CD14-positive monocyte (primary cell): ENCODE measurements at regions not wholly inside any gene's neighbourhood (a gene's known extent, or its start where the extent isn't known, plus 50 kb on each side); places are given as distances from the start of the nearest gene placed in this dataset.

Experiments used
- DNase-seq, 3 donors: peaks; one replicate each; pipeline ENCODE4 v3.0.0-alpha.2; 2011 to 2022
- H2AFZ ChIP-seq: 2 replicates; pipeline ENCODE4 v1.6.0; 2012; ENCODE audit warnings: mild to moderate bottlenecking, low read depth, low read length, inconsistent platforms; ENCODE audit not compliant: insufficient read depth, poor library complexity, severe bottlenecking
- H3K27ac ChIP-seq, 2 donors: 1 replicate in 1 of 2; 2 replicates in 1 of 2; pipeline ENCODE4 v1.5.1; 2012 to 2013; ENCODE audit warnings: low read length in 2 of 2, control low read depth in 1 of 2, inconsistent platforms in 1 of 2, low read depth in 1 of 2, mild to moderate bottlenecking in 1 of 2
- H3K27me3 ChIP-seq, 2 donors: one replicate each; pipeline versions ENCODE4 v1.6.0 to v1.6.1; 2011 to 2013; ENCODE audit warnings: low read length in 2 of 2; ENCODE audit not compliant: control insufficient read depth in 2 of 2, insufficient read depth in 2 of 2
- H3K36me3 ChIP-seq, 2 donors: replicated peaks in 1 of 2; 1 replicate in 1 of 2; 2 replicates in 1 of 2; pipeline versions ENCODE4 v1.5.1 to v1.6.1; 2012 to 2013; ENCODE audit warnings: low read length in 2 of 2, control low read depth in 1 of 2, inconsistent platforms in 1 of 2, mild to moderate bottlenecking in 1 of 2; ENCODE audit not compliant: insufficient read depth in 2 of 2, control insufficient read depth in 1 of 2
- H3K4me1 ChIP-seq, 2 donors: 1 replicate in 1 of 2; 2 replicates in 1 of 2; pipeline versions ENCODE4 v1.5.1 to v1.6.1; 2012 to 2013; ENCODE audit warnings: low read length in 2 of 2, control low read depth in 1 of 2, inconsistent platforms in 1 of 2, mild to moderate bottlenecking in 1 of 2, moderate library complexity in 1 of 2; ENCODE audit not compliant: insufficient read depth in 2 of 2, control insufficient read depth in 1 of 2
- H3K4me2 ChIP-seq: replicated peaks from 2 replicates; pipeline ENCODE3; 2012; ENCODE audit warnings: low read length, moderate library complexity, mild to moderate bottlenecking; ENCODE audit not compliant: poor library complexity, severe bottlenecking; ENCODE audit errors: extremely low read depth
- H3K4me3 ChIP-seq, 3 experiments: fragments of 200-600 bp in 1 of 3; sonication (generic) in 1 of 3; replicated peaks in 1 of 3; 1 replicate in 2 of 3; 2 replicates in 1 of 3; pipeline ENCODE4 v1.5.1; 2011 to 2013; ENCODE audit warnings: low read length in 3 of 3, mild to moderate bottlenecking in 3 of 3, control low read depth in 2 of 3, low read depth in 2 of 3, inconsistent platforms in 1 of 3, moderate library complexity in 1 of 3
- H3K79me2 ChIP-seq: 2 replicates; pipeline ENCODE4 v1.6.0; 2012; ENCODE audit warnings: mild to moderate bottlenecking, control low read depth, inconsistent platforms, low read length, moderate library complexity; ENCODE audit not compliant: insufficient read depth
- H3K9ac ChIP-seq: 2 replicates; pipeline ENCODE4 v1.6.0; 2017; ENCODE audit warnings: low read length, mild to moderate bottlenecking; ENCODE audit not compliant: insufficient read depth, poor library complexity, severe bottlenecking
- H3K9me3 ChIP-seq, 2 donors: replicated peaks in 1 of 2; 1 replicate in 1 of 2; 2 replicates in 1 of 2; pipeline versions ENCODE4 v1.5.1 to v1.6.1; 2012 to 2013; ENCODE audit warnings: low read length in 2 of 2, control low read depth in 1 of 2; ENCODE audit not compliant: control insufficient read depth in 1 of 2, insufficient read depth in 1 of 2
- H4K20me1 ChIP-seq: 2 replicates; pipeline ENCODE4 v1.6.0; 2012; ENCODE audit warnings: mild to moderate bottlenecking, low read length, control low read depth, moderate library complexity; ENCODE audit not compliant: insufficient read depth
- H3K27ac Mint-ChIP-seq, 7 donors: one replicate each; pipeline ENCODE4 v1.8.0; 2020; ENCODE audit warnings: mild to moderate bottlenecking in 7 of 7, mixed read lengths in 7 of 7, moderate library complexity in 6 of 7, inconsistent platforms in 2 of 7
- H3K27me3 Mint-ChIP-seq, 3 donors: one replicate each; pipeline ENCODE4 v1.8.0; 2021 to 2022; ENCODE audit warnings: low read depth in 3 of 3, mild to moderate bottlenecking in 3 of 3, mixed read lengths in 3 of 3, moderate library complexity in 3 of 3, inconsistent platforms in 1 of 3
- H3K36me3 Mint-ChIP-seq, 2 donors: one replicate each; pipeline ENCODE4 v1.8.0; 2020; ENCODE audit warnings: mixed read lengths in 2 of 2, inconsistent platforms in 1 of 2, mild to moderate bottlenecking in 1 of 2
- H3K4me1 Mint-ChIP-seq: one replicate; pipeline ENCODE4 v1.8.0; 2020; ENCODE audit warnings: mild to moderate bottlenecking, mixed read lengths
- H3K4me3 Mint-ChIP-seq, 2 donors: one replicate each; pipeline ENCODE4 v1.8.0; 2020; ENCODE audit warnings: mild to moderate bottlenecking in 2 of 2, mixed read lengths in 2 of 2, moderate library complexity in 1 of 2
- H3K9me3 Mint-ChIP-seq, 7 donors: one replicate each; pipeline ENCODE4 v1.8.0; 2020 to 2022; ENCODE audit warnings: mixed read lengths in 7 of 7, mild to moderate bottlenecking in 6 of 7, moderate library complexity in 6 of 7, inconsistent platforms in 2 of 7
- WGBS: methylation state at CpG from one replicate; pipeline ENCODE4 v1.1.5; 2013; ENCODE audit warnings: missing lambda C conversion rate; ENCODE audit not compliant: insufficient coverage; 5-methylcytosine and 5-hydroxymethylcytosine counted together
- intact Hi-C, 2 donors: fragments of 100-400 bp; cut with micrococcal nuclease; formaldehyde crosslinking; loops; one replicate each; pipeline versions ENCODE4 v1.15.0 to v1.15.1; 2023
- TF ChIP-seq, protein P1 (sequence below): fragments of 200-600 bp; IDR thresholded peaks from one replicate; pipeline ENCODE4 v1.8.0; 2022; ENCODE audit warnings: antibody characterized with exemption, mild to moderate bottlenecking

DNA sequence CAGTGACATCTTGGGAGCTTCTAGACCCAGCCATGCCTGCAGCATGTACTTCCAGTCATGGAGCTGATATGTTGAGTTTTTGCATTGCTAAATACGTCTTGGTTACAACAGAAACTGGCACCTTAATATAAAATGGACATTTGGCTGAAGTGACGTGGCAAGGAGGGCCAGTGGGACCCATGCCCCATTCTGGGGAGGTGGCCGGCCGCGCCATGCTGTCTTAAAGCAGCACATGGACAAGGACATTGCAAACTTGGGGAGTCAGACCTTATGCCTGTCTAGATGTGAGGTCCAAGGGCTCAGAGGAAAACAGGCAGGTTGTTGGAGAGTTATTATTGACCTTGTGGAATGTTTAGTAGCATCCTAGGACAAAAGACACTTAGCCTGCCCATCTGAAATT, 588.0 kb upstream of the CDH4 start:
- no peak overlapping the region for H2AFZ ChIP-seq
- Mint-ChIP-seq H3K4me3 (no peak overlapping the region), H3K36me3 (no peaks in the 10 kb centered on the region), H3K27ac (no peak overlapping the region), H3K9me3 (peaks cover 0 to 2% (median 0%) of the 10 kb centered on the region in 7 donors), H3K4me1 (no peaks in the 10 kb centered on the region), H3K27me3 (peaks cover 0 to 1% (median 0%) of the 10 kb centered on the region in 3 donors)
- no peaks in the 10 kb centered on the region for H4K20me1 ChIP-seq
- intact Hi-C loops = no loop called here
- H3K9me3 ChIP-seq = no peaks in the 10 kb centered on the region
- no peak overlapping the region for H3K4me3 ChIP-seq
- no peaks in the 10 kb centered on the region for H3K36me3 ChIP-seq
- no peaks in the 10 kb centered on the region for H3K27me3 ChIP-seq
- TF ChIP-seq, protein P1, sequence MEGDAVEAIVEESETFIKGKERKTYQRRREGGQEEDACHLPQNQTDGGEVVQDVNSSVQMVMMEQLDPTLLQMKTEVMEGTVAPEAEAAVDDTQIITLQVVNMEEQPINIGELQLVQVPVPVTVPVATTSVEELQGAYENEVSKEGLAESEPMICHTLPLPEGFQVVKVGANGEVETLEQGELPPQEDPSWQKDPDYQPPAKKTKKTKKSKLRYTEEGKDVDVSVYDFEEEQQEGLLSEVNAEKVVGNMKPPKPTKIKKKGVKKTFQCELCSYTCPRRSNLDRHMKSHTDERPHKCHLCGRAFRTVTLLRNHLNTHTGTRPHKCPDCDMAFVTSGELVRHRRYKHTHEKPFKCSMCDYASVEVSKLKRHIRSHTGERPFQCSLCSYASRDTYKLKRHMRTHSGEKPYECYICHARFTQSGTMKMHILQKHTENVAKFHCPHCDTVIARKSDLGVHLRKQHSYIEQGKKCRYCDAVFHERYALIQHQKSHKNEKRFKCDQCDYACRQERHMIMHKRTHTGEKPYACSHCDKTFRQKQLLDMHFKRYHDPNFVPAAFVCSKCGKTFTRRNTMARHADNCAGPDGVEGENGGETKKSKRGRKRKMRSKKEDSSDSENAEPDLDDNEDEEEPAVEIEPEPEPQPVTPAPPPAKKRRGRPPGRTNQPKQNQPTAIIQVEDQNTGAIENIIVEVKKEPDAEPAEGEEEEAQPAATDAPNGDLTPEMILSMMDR = no peak
- H3K79me2 ChIP-seq = no peaks in the 10 kb centered on the region
- H3K4me2 ChIP-seq = no peak overlapping the region
- no peak overlapping the region for H3K27ac ChIP-seq
- WGBS = 96% methylated on average over 4 of the region's 5 CpGs
- DNase-seq = no peak
- H3K9ac ChIP-seq = no peak overlapping the region
- no peaks in the 10 kb centered on the region for H3K4me1 ChIP-seq

DNA sequence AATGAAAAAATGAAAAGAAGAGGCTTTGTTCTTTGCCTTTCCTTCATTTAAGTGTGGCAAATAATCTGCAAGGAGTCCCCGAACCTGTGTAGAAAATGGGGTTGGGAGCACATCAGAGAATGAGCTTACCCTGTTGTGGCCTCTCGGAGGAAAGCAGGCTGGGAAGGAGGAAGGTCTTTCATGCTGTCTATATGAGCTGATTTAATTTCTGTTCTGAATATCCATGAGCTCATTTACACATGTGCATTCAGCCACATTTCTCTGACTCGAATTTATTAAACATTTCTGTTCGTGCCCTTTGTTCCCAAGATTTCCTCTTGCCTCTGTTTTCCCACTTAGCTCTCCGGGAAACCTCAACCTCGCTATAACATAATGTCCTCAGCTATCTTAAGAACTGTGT, 584.4 kb upstream of the CDH4 start:
- Mint-ChIP-seq H3K27me3 (peaks cover 0 to 1% (median 0%) of the 10 kb centered on the region in 3 donors), H3K9me3 (peaks cover 0 to 2% (median 0%) of the 10 kb centered on the region in 7 donors), H3K4me1 (no peaks in the 10 kb centered on the region), H3K36me3 (no peaks in the 10 kb centered on the region), H3K4me3 (no peak overlapping the region), H3K27ac (no peak overlapping the region)
- Histone ChIP-seq H3K4me2 (no peak overlapping the region), H3K9ac (no peak overlapping the region), H3K27me3 (no peaks in the 10 kb centered on the region), H3K9me3 (no peaks in the 10 kb centered on the region), H2AFZ (no peak overlapping the region), H3K27ac (no peak overlapping the region), H4K20me1 (no peaks in the 10 kb centered on the region), H3K79me2 (no peaks in the 10 kb centered on the region), H3K36me3 (no peaks in the 10 kb centered on the region), H3K4me1 (no peaks in the 10 kb centered on the region), H3K4me3 (no peak overlapping the region)
- TF ChIP-seq, protein P1 = no peak
- no peak for DNase-seq
- intact Hi-C loops = no loop called here
- 100% methylated on average over 1 of the region's 6 CpGs for WGBS
